ENCODE measurements at regions not wholly inside any gene's neighbourhood (a gene's known extent, or its start where the extent isn't known, plus 50 kb on each side); places are given as distances from the start of the nearest gene placed in this dataset.

- no peak for TF ChIP-seq CTCF (IDR thresholded peaks at IDR 0.05; ENCODE audit: unreplicated experiment)
- intact Hi-C loops (cut with micrococcal nuclease), result no loop called here
- Mint-ChIP-seq H3K4me1 (ENCODE audit: insufficient read depth, unreplicated experiment) (no peaks in the 10 kb centered on the region), H3K27ac (ENCODE audit: low read depth, unreplicated experiment) (no peak overlapping the region), H3K4me3 (ENCODE audit: unreplicated experiment) (no peak overlapping the region), H3K27me3 (ENCODE audit: insufficient read depth, unreplicated experiment) (no peaks in the 10 kb centered on the region), H3K9me3 (ENCODE audit: unreplicated experiment) (no peaks in the 10 kb centered on the region), H3K36me3 (ENCODE audit: insufficient read depth, unreplicated experiment) (no peaks in the 10 kb centered on the region)
- no peak for DNase-seq (ENCODE audit: unreplicated experiment)
- ChIA-PET CTCF (no interaction called here), POLR2A (no interaction called here)
- no TSS peak for BruUV-seq (replicated peaks)
Observed at GRCh38 chr14:84535484-84535883, 994.5 kb upstream of the FLRT2 start.

- intact Hi-C loops (cut with micrococcal nuclease), result no loop called here
- ChIA-PET POLR2A (no interaction called here), CTCF (no interaction called here)
- no peak for TF ChIP-seq CTCF (IDR thresholded peaks at IDR 0.05; ENCODE audit: unreplicated experiment)
- Mint-ChIP-seq H3K36me3 (ENCODE audit: insufficient read depth, unreplicated experiment) (no peaks in the 10 kb centered on the region), H3K9me3 (ENCODE audit: unreplicated experiment) (no peaks in the 10 kb centered on the region), H3K27me3 (ENCODE audit: insufficient read depth, unreplicated experiment) (no peaks in the 10 kb centered on the region), H3K27ac (ENCODE audit: low read depth, unreplicated experiment) (no peak overlapping the region), H3K4me1 (ENCODE audit: insufficient read depth, unreplicated experiment) (no peaks in the 10 kb centered on the region), H3K4me3 (ENCODE audit: unreplicated experiment) (no peak overlapping the region)
- no peak for DNase-seq (ENCODE audit: unreplicated experiment)
- no TSS peak for BruUV-seq (replicated peaks)
Observed at GRCh38 chr14:84535976-84536375, 994.0 kb upstream of the FLRT2 start.

- Mint-ChIP-seq H3K9me3 (ENCODE audit: unreplicated experiment) (no peaks in the 10 kb centered on the region), H3K36me3 (ENCODE audit: insufficient read depth, unreplicated experiment) (no peaks in the 10 kb centered on the region), H3K4me1 (ENCODE audit: insufficient read depth, unreplicated experiment) (no peaks in the 10 kb centered on the region), H3K27me3 (ENCODE audit: insufficient read depth, unreplicated experiment) (no peaks in the 10 kb centered on the region), H3K27ac (ENCODE audit: low read depth, unreplicated experiment) (no peak overlapping the region), H3K4me3 (ENCODE audit: unreplicated experiment) (no peak overlapping the region)
- ChIA-PET POLR2A (interaction anchor here (1.1 kb wide), 1 partner anchor 9 kb away, joined by 3 read pairs; no protein-coding TSS in a partner anchor), CTCF (interaction anchor here (0.6 to 1.4 kb wide), 2 partner anchors 24 to 82 kb away, joined by 4 to 8 read pairs; no protein-coding TSS in a partner anchor)
- intact Hi-C loops (cut with micrococcal nuclease), result no loop called here
- BruUV-seq (replicated peaks), result no TSS peak
- no peak for TF ChIP-seq CTCF (IDR thresholded peaks at IDR 0.05; ENCODE audit: unreplicated experiment)
- DNase-seq (ENCODE audit: unreplicated experiment), result no peak
Observed at GRCh38 chr14:84541018-84541417, 988.9 kb upstream of the FLRT2 start.

GRCh38 chr14:84543859-84544258, 986.1 kb upstream of the FLRT2 start:
- Mint-ChIP-seq H3K4me1 (ENCODE audit: insufficient read depth, unreplicated experiment) (no peaks in the 10 kb centered on the region), H3K27ac (ENCODE audit: low read depth, unreplicated experiment) (no peak overlapping the region)
- POLR2A ChIA-PET, result interaction anchor here (0.9 kb wide), 1 partner anchor 14 kb away, joined by 3 read pairs; no protein-coding TSS in a partner anchor

More at GRCh38 chr14:84543859-84544258, 986.1 kb upstream of the FLRT2 start:
- Mint-ChIP-seq H3K36me3 (ENCODE audit: insufficient read depth, unreplicated experiment) (no peaks in the 10 kb centered on the region), H3K9me3 (ENCODE audit: unreplicated experiment) (no peaks in the 10 kb centered on the region), H3K27me3 (ENCODE audit: insufficient read depth, unreplicated experiment) (no peaks in the 10 kb centered on the region), H3K4me3 (ENCODE audit: unreplicated experiment) (no peak overlapping the region)
- intact Hi-C loops (cut with micrococcal nuclease), result no loop called here
- no peak for TF ChIP-seq CTCF (IDR thresholded peaks at IDR 0.05; ENCODE audit: unreplicated experiment)
- BruUV-seq (replicated peaks), result no TSS peak
- CTCF ChIA-PET, result no interaction called here
- no peak for DNase-seq (ENCODE audit: unreplicated experiment)
